ENCODE measurements at regions not wholly inside any gene's neighbourhood (a gene's known extent, or its start where the extent isn't known, plus 50 kb on each side); places are given as distances from the start of the nearest gene placed in this dataset.
"Not testable (repeated sequence)": the region's sequence is repeated elsewhere in the genome, so short reads cannot be mapped to it uniquely, and the experiment has no call there.

DNA sequence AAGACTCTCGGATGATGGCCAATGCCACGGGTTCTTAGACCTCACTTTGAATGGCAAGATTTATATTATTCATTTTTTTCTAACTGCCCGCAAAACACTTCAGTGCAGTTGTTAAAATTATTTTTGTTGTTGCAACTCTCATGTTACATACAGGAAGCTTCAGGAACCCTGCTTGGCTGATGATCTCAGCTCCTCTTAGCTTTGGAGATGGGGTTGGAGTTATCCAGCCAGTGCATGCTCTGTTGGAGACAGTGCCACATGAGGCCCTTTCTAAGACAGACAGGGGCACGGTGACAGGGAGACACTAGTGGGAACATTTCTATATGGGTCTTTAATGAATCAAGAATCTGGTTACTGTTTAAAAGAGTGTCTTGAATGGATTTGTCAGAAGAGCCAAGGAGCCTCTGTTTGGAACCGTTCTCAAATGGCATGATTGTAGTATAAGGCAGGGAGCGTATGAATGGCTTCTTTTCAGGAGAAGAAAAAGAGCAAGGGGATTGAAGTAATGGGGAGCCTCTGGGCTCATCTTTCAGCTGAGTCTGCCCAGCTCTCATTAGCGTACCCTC lies 61.9 kb upstream of the ENPP6 start:
- DNase-seq: no peak
- Histone ChIP-seq H3K27me3 (no peaks in the 10 kb centered on the region), H3K9me3 (no peaks in the 10 kb centered on the region), H3K4me3 (no peak overlapping the region), H3K4me1 (no peaks in the 10 kb centered on the region), H3K27ac (no peak overlapping the region), H3K36me3 (ENCODE audit: low read depth, missing control alignments) (no peaks in the 10 kb centered on the region)
- intact Hi-C loops (cut with DNase I; ENCODE audit: low total_unique reads): no loop called here
- 89 to 92% methylated on average over 7 of the region's 7 CpGs for WGBS, 2 donors
- TF ChIP-seq POLR2A (IDR thresholded peaks at IDR 0.05) (no peak), CTCF (IDR thresholded peaks at IDR 0.05) (no peak)

GRCh38 chr4:184277769-184278168 lies 60.1 kb upstream of the ENPP6 start:
- H3K36me3 ChIP-seq (ENCODE audit: low read depth, missing control alignments); H3K4me3 ChIP-seq; H3K27me3 ChIP-seq; DNase-seq; H3K4me1 ChIP-seq; H3K9me3 ChIP-seq; intact Hi-C loops (cut with DNase I; ENCODE audit: low total_unique reads); H3K27ac ChIP-seq: not testable (repeated sequence)

- H3K9me3 ChIP-seq; H3K4me3 ChIP-seq; H3K27ac ChIP-seq; H3K36me3 ChIP-seq (ENCODE audit: low read depth, missing control alignments); H3K4me1 ChIP-seq; DNase-seq; H3K27me3 ChIP-seq; intact Hi-C loops (cut with DNase I; ENCODE audit: low total_unique reads): not testable (repeated sequence)
- WGBS, 2 donors: 83 to 90% methylated on average over 3 of the region's 3 CpGs
These were observed 59.3 kb upstream of the ENPP6 start for GRCh38 chr4:184277010-184277409.

GRCh38 chr4:184276346-184276745 lies 58.7 kb upstream of the ENPP6 start:
- WGBS, 2 donors: 81 to 95% methylated on average over 4 of the region's 4 CpGs
- H3K9me3 ChIP-seq; H3K27me3 ChIP-seq; intact Hi-C loops (cut with DNase I; ENCODE audit: low total_unique reads); H3K27ac ChIP-seq; H3K36me3 ChIP-seq (ENCODE audit: low read depth, missing control alignments); DNase-seq; H3K4me3 ChIP-seq: not testable (repeated sequence)
- peaks cover 15% of the 10 kb centered on the region for H3K4me1 ChIP-seq

DNA sequence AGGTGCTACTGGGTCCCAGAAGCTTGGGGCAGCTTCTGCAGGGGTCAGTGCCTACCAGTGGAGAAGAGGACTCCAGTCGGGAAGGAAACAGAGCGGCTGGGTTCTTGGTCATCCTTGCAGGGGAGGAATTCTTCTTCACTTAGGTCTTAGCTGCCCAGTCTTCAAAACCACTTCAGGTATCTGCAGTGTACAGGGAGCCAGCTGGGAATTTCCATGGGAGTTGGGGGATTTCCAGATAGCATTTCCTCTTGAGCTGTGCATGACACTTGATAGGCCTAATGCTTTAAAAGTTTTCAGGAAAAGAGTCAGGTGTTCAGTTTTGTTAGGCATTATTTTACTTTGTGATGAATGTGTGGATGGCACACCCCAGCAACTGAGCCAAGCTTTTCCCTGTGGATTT lies 58.1 kb upstream of the ENPP6 start:
- WGBS, 2 donors: 82 to 88% methylated on average over 2 of the region's 2 CpGs

GRCh38 chr4:184274286-184274951 lies 56.7 kb upstream of the ENPP6 start:
- Histone ChIP-seq H3K27ac (peak overlapping the region in 1 of 2 donors; percentile 50), H3K27me3 (no peaks in the 10 kb centered on the region), H3K4me1 (peaks cover 16% of the 10 kb centered on the region), H3K4me3 (no peak overlapping the region), H3K36me3 (ENCODE audit: low read depth, missing control alignments) (no peaks in the 10 kb centered on the region), H3K9me3 (no peaks in the 10 kb centered on the region)
- DNase-seq: peak; percentile 28
- TF ChIP-seq CTCF (IDR thresholded peaks at IDR 0.05) (no peak), POLR2A (IDR thresholded peaks at IDR 0.05) (no peak)
- intact Hi-C loops (cut with DNase I; ENCODE audit: low total_unique reads): loop anchor here (5.0 kb wide), 1 partner anchor 263 kb away; no protein-coding TSS in a partner anchor
- WGBS, 2 donors: 57 to 61% methylated on average over 5 to 6 of the region's 6 CpGs

More for the DNA sequence above, 58.1 kb upstream of the ENPP6 start:
- no peak overlapping the region for H3K4me3 ChIP-seq
- peaks cover 16% of the 10 kb centered on the region for H3K4me1 ChIP-seq
- intact Hi-C loops (cut with DNase I; ENCODE audit: low total_unique reads): no loop called here
- no peak for DNase-seq
- H3K36me3 ChIP-seq (ENCODE audit: low read depth, missing control alignments): no peaks in the 10 kb centered on the region
- no peaks in the 10 kb centered on the region for H3K27me3 ChIP-seq
- no peaks in the 10 kb centered on the region for H3K9me3 ChIP-seq
- no peak overlapping the region for H3K27ac ChIP-seq
- no peak for TF ChIP-seq CTCF (IDR thresholded peaks at IDR 0.05)
- no peak for TF ChIP-seq POLR2A (IDR thresholded peaks at IDR 0.05)

Measured in testis (tissue), 2 donors.